Nephron progenitor cell (in vitro differentiated cells): ENCODE measurements at regions not wholly inside any gene's neighbourhood (a gene's known extent, or its start where the extent isn't known, plus 50 kb on each side); places are given as distances from the start of the nearest gene placed in this dataset.

ENCODE experiments used
- DNase-seq: peaks from one replicate; pipeline ENCODE4 v3.0.0; 2021
- H3K27ac Mint-ChIP-seq: 2 replicates; pipeline ENCODE4 v1.8.0; 2021; ENCODE audit warnings: mild to moderate bottlenecking, moderate library complexity, mixed read lengths
- H3K27me3 Mint-ChIP-seq: 2 replicates; pipeline ENCODE4 v1.8.0; 2021; ENCODE audit warnings: mild to moderate bottlenecking, low read depth, mixed read lengths; ENCODE audit not compliant: poor library complexity
- H3K36me3 Mint-ChIP-seq: 2 replicates; pipeline ENCODE4 v1.8.0; 2021; ENCODE audit warnings: low read depth, mixed read lengths
- H3K4me1 Mint-ChIP-seq: 2 replicates; pipeline ENCODE4 v1.8.0; 2021; ENCODE audit warnings: mixed read lengths
- H3K4me3 Mint-ChIP-seq: 2 replicates; pipeline ENCODE4 v1.8.0; 2021; ENCODE audit warnings: mild to moderate bottlenecking, moderate library complexity, mixed read lengths
- H3K9me3 Mint-ChIP-seq: 2 replicates; pipeline ENCODE4 v1.8.0; 2021; ENCODE audit warnings: mild to moderate bottlenecking, moderate library complexity, mixed read lengths
- CTCF ChIP-seq: fragments of 200-600 bp; sonication (generic); IDR thresholded peaks from 2 replicates; pipeline ENCODE4 v1.5.0; 2021; ENCODE audit warnings: antibody characterized with exemption

DNA sequence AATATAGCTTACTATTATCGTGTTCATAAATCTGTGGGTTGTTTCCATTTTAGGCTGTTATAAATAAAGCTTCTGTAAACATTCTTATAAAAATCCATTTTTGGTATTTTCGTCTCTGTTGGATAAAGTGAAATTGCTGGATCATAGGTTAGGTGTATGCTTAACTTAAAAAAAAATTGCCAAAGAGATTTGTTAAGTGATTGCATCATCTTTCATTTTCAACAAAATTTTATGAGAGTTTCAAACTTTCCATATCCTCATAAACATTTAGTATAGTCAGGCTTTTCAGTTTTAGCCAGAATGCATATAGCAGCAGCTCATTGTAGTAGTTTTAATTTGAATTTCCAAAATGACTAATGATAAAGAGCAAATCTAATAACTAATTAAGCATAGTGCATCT, 146.7 kb upstream of the CNTN5 start:
- no peaks in the 10 kb centered on the region for H3K9me3 Mint-ChIP-seq
- no peak for TF ChIP-seq CTCF
- no peaks in the 10 kb centered on the region for H3K4me1 Mint-ChIP-seq
- no peak overlapping the region for H3K4me3 Mint-ChIP-seq
- H3K27ac Mint-ChIP-seq: no peak overlapping the region
- no peak for DNase-seq
- H3K36me3 Mint-ChIP-seq: no peaks in the 10 kb centered on the region
- H3K27me3 Mint-ChIP-seq: no peaks in the 10 kb centered on the region

DNA sequence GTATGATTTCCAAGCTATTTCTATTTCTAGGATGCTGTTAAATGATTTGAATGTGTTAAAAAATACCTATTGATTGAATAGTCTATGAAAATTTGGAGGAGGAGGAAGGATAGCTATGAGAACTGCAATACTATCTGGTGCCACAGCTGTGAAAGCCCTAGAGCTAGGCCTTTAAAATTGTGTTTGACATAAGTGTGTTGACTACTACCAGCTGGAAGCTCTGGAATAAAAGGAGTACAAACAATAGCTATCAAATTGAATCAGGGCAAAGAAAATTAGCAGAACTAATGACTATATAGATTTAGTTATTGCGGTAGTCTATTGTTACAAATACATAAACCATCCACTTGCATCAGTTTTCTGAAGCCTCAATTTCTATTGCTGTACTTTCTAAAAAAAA, 124.8 kb upstream of the CNTN5 start:
- H3K36me3 Mint-ChIP-seq: no peaks in the 10 kb centered on the region

DNA sequence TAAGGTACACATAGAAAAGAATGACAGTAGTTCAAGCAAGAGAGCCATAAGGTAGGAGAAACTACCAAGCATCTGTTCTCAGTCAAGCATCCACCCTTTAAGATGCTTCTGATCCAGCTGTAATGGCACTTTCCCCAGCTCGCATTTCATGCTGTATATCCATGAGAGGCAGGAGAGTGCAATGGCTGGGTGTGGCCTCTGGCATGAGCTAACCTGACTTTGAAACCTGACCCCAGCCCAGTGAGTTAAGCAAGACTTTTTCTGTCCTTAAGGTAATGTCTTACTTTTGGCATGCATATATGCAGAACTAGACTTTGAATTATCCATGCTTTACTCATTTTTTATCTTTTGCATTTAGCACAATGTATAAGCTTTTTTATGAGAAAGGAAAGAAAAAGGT, 79.8 kb upstream of the CNTN5 start:
- peak; percentile 8 for DNase-seq
- Mint-ChIP-seq H3K9me3 (no peaks in the 10 kb centered on the region), H3K4me1 (no peaks in the 10 kb centered on the region), H3K27me3 (no peaks in the 10 kb centered on the region), H3K4me3 (no peak overlapping the region), H3K36me3 (no peaks in the 10 kb centered on the region), H3K27ac (no peak overlapping the region)
- no peak for TF ChIP-seq CTCF

More for the DNA sequence above, 124.8 kb upstream of the CNTN5 start:
- no peak for TF ChIP-seq CTCF
- H3K9me3 Mint-ChIP-seq: peaks cover 16% of the 10 kb centered on the region
- no peak overlapping the region for H3K27ac Mint-ChIP-seq
- H3K27me3 Mint-ChIP-seq: no peaks in the 10 kb centered on the region
- no peak for DNase-seq
- H3K4me1 Mint-ChIP-seq: no peaks in the 10 kb centered on the region
- no peak overlapping the region for H3K4me3 Mint-ChIP-seq

DNA sequence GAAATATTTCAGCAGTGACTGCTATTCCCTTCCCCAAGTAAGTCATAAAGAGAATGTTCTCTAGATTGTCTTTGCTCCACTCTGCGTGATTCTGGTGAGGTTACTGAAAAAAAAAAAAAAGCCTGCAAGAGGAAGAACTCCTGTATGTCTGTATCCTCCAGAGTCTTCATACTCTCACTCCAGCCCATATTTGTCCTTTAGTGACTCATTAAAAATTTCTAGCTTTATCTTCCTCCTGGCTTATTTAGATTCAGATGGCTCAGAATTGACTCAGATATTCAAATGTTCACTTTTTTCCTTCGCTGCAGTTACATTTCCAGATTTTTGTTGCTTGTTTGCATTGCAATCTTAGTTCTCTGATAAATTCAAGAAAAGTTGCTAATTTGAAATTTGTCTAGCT, 76.3 kb upstream of the CNTN5 start:
- Mint-ChIP-seq H3K27me3 (no peaks in the 10 kb centered on the region), H3K4me1 (no peaks in the 10 kb centered on the region), H3K27ac (no peak overlapping the region), H3K36me3 (no peaks in the 10 kb centered on the region), H3K9me3 (no peaks in the 10 kb centered on the region), H3K4me3 (no peak overlapping the region)
- DNase-seq: no peak
- no peak for TF ChIP-seq CTCF

DNA sequence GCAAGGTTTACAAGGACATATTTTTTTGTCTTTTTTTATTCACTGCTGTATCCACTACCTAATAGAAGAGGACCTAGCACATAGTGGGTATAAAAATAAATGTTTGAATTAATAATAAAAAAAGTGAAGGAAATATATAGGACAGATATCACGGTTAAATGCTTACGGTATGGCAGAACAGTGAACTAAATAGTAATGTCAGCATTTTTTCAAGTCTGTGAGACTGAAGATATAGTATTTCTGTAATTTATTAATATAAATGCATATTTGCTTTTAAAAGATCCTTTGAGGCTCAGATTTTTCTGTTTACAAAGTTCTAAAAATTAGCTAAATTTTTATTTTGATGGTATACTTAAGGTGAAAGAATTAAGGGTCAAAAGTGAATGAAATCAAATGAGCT, 68.6 kb upstream of the CNTN5 start:
- Mint-ChIP-seq H3K4me1 (no peaks in the 10 kb centered on the region), H3K36me3 (no peaks in the 10 kb centered on the region), H3K27ac (no peak overlapping the region), H3K9me3 (no peaks in the 10 kb centered on the region), H3K27me3 (no peaks in the 10 kb centered on the region), H3K4me3 (no peak overlapping the region)
- no peak for TF ChIP-seq CTCF
- DNase-seq: no peak

- Mint-ChIP-seq H3K4me1 (no peaks in the 10 kb centered on the region), H3K36me3 (no peaks in the 10 kb centered on the region), H3K27ac (no peak overlapping the region), H3K27me3 (no peaks in the 10 kb centered on the region), H3K9me3 (no peaks in the 10 kb centered on the region), H3K4me3 (no peak overlapping the region)
- no peak for TF ChIP-seq CTCF
- no peak for DNase-seq
Observed at GRCh38 chr11:98955551-98955950, 65.2 kb upstream of the CNTN5 start.
